ENCODE measurements at regions not wholly inside any gene's neighbourhood (a gene's known extent, or its start where the extent isn't known, plus 50 kb on each side); places are given as distances from the start of the nearest gene placed in this dataset.

GRCh38 chr4:19711871-19712270, 539.8 kb upstream of the SLIT2 start:
- FAIRE-seq (no peak), ATAC-seq (no peak), DNase-seq (ENCODE audit: low read depth, low spot score) (no peak)
- Histone ChIP-seq H3K27me3 (replicated peaks in 1 of 2; ENCODE audit: control insufficient read depth in 2 of 2, insufficient read depth in 2 of 2, low read length in 1 of 2) (no peaks in the 10 kb centered on the region), H3K4me1 (ENCODE audit: control insufficient read depth, insufficient read depth, low read length) (no peaks in the 10 kb centered on the region), H3K4me3 (no peak overlapping the region), H3K36me3 (ENCODE audit: control insufficient read depth in 2 of 2, insufficient read depth in 2 of 2, low read length in 1 of 2) (no peaks in the 10 kb centered on the region), H3K4me2 (ENCODE audit: control insufficient read depth, insufficient read depth) (no peak overlapping the region), H3K79me2 (ENCODE audit: control insufficient read depth, insufficient read depth, low read length) (no peaks in the 10 kb centered on the region), H3K9ac (ENCODE audit: control insufficient read depth, insufficient read depth, low read length) (no peak overlapping the region), H3K9me3 (replicated peaks; ENCODE audit: control insufficient read depth, insufficient read depth, low read length) (no peaks in the 10 kb centered on the region), H3K27ac (ENCODE audit: control insufficient read depth, insufficient read depth) (no peak overlapping the region), H2AFZ (ENCODE audit: control insufficient read depth, low read depth, low read length) (no peak overlapping the region), H4K20me1 (ENCODE audit: control insufficient read depth, insufficient read depth) (no peaks in the 10 kb centered on the region)
- intact Hi-C loops (cut with micrococcal nuclease; ENCODE audit: unreplicated experiment) (no loop called here), in situ Hi-C loops (cut with MboI) (no loop called here)
- no TSS peak for BruUV-seq (replicated peaks)
- ChIA-PET CTCF (no interaction called here), RAD21 (ENCODE audit: unreplicated experiment) (no interaction called here), POLR2A (no interaction called here), SMC1A (ENCODE audit: uncharacterized antibody, unreplicated experiment) (no interaction called here)
- TF ChIP-seq TAF1 (IDR thresholded peaks at IDR 0.05; ENCODE audit: borderline replicate concordance, low read depth, low read length), result no peak
- no peak for TF ChIP-seq ZSCAN29 (IDR thresholded peaks at IDR 0.05)
- TF ChIP-seq BCLAF1 (IDR thresholded peaks at IDR 0.05), result no peak
- TF ChIP-seq HDAC2 (IDR thresholded peaks at IDR 0.05), result no peak
- TF ChIP-seq GABPA (IDR thresholded peaks at IDR 0.05; ENCODE audit: low read depth), result no peak
- no peak for TF ChIP-seq NR2C1 (IDR thresholded peaks at IDR 0.05)
- no peak for TF ChIP-seq IKZF1 (conservative IDR thresholded peaks at IDR 0.05)
- TF ChIP-seq MXI1 (IDR thresholded peaks at IDR 0.05; ENCODE audit: low read depth, low read length), result no peak
- TF ChIP-seq SMAD5 (IDR thresholded peaks at IDR 0.05; ENCODE audit: low read depth), result no peak
- TF ChIP-seq JUND (IDR thresholded peaks at IDR 0.05; ENCODE audit: low read depth, low read length), result no peak
- TF ChIP-seq KDM1A (IDR thresholded peaks at IDR 0.05; ENCODE audit: borderline replicate concordance), result no peak
- TF ChIP-seq RUNX3 (IDR thresholded peaks at IDR 0.05; ENCODE audit: low read length), result no peak
- no peak for TF ChIP-seq RCOR1 (conservative IDR thresholded peaks at IDR 0.05; ENCODE audit: low read depth, low read length)
- no peak for TF ChIP-seq IRF4 (IDR thresholded peaks at IDR 0.05; ENCODE audit: low read depth, low read length)
- no peak for TF ChIP-seq CUX1 (IDR thresholded peaks at IDR 0.05; ENCODE audit: insufficient replicate concordance, low read depth, low read length)
- 25% methylated on average over 3 of the region's 3 CpGs for WGBS (ENCODE audit: insufficient coverage, insufficient replicate concordance, low lambda C conversion rate, missing lambda C conversion rate)

All from GM12878 (cell line).